ENCODE measurements at regions not wholly inside any gene's neighbourhood (a gene's known extent, or its start where the extent isn't known, plus 50 kb on each side); places are given as distances from the start of the nearest gene placed in this dataset.
"Not testable (repeated sequence)": the region's sequence is repeated elsewhere in the genome, so short reads cannot be mapped to it uniquely, and the experiment has no call there.

GRCh38 chr19:30066781-30067759 lies 125.0 kb downstream of the URI1 start:
- DNase-seq, result no peak

DNA sequence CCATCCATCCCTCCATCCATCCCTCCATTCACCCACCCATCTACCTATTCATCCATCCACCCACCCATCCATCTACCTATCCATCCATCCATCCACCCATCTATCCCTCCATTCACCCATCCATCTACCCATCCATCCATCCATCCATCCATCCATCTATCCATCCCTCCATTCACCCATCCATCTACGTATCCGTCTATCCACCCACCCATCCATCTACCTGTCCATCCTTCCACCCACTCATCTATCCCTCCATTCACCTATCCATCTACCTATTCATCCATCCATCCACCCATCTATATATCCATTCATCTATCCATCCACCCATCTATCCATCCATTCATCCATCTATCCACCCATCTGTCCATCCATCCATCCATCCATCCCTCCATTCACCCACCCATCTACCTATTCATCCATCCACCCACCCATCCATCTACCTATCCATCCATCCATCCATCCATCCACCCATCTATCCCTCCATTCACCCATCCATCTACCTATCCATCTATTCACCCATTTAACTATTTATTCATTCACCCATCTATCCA lies 126.0 kb downstream of the URI1 start:
- DNase-seq, result not testable (repeated sequence)

GRCh38 chr19:30068528-30069395 lies 126.7 kb downstream of the URI1 start:
- no peak for DNase-seq

DNA sequence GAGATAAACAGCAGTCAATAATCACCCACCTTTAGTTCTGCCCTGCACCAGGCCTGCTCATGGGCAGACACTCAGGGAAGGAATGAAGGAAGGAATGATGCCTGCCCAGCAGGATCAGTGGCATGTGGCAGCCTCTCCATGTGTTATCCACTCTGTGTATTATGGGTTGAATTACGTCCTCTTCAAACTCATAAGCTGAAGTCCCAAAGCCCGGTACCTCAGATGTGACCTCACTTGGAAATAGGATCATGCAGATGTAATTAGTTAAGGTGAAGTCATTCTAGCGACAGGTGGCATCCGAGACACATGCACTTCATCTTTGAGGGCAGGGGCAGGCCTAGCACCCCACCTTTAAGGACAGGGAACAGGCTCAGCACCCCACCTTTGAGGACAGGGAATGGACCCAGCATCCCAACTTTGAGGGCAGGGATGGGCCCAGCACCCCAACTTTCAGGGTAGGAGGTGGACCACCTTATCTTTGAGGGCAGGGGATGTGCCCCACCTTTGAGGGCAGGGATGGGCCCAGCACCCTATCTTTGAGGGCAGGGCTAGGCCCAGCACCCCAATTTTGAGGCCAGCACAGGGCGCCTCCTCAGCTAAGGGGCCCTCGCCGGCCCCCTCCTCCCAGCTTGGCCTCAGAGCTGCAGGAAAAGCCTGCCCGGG lies 127.6 kb downstream of the URI1 start:
- no peak for DNase-seq

DNA sequence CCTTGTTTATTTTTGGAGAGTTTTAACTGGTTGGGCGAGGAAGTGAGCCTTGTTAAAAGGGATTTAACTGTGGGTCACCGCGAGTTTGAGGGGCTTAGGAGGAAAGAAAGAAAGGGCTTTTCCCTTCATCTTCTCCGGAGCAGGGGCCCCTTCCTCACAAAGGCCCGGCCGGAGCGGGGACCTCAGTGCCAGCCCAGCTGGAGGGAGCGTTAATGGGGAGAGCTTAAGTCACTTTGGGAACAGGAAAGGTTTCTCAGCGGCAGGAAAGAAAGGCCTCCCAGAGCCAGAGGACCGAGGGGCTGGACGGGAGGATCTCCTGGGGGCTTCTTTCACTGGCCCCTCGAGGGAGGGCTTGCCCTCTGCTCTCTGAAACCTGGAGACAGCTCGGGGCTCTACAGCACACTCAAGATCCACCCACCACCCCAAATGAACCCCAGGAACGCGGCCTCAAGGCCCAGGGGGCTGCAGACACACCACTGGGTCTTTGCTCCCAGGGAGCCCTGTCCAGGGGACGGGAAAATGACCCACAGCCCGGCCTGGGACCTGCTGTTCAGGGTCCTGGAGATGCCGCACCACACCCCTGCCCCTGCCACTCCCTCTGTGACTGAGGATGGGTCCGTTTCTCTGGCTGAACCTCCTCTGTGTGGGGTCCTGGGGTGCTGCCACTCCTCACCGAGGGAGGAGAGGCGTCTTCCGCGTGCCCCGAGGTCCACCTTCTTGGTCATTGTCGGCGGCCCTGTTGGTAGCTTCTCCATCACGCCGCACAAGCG lies 128.3 kb downstream of the URI1 start:
- DNase-seq, result no peak

GRCh38 chr19:30070968-30071632 lies 129.1 kb downstream of the URI1 start:
- DNase-seq, result no peak

- DNase-seq, result no peak
Measured at GRCh38 chr19:30071871-30072270, 129.8 kb downstream of the URI1 start.

GRCh38 chr19:30073152-30074000 lies 131.3 kb downstream of the URI1 start:
- no peak for DNase-seq

DNA sequence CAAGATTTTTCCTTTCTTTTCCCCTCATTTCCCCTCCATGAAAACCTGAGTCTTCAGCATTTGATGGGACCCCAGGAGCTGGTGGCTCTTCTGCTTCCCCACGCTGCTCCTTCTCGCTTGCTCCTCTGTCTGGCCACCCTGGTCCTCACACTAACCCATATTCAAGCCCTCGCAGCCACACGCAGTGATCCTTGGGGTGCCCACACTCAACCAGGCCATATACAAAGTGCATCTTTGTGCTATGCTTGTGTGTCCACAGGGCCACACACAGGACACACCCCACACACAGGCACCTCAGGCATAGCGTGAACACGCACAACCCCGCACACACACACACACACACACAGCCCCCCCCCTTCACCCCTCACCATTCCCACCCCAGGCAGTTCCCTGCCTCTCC lies 132.1 kb downstream of the URI1 start:
- no peak for DNase-seq

- DNase-seq, result no peak
Measured at GRCh38 chr19:30074741-30075715, 133.0 kb downstream of the URI1 start.

GRCh38 chr19:30076101-30076551 lies 134.1 kb downstream of the URI1 start:
- DNase-seq, result no peak

DNA sequence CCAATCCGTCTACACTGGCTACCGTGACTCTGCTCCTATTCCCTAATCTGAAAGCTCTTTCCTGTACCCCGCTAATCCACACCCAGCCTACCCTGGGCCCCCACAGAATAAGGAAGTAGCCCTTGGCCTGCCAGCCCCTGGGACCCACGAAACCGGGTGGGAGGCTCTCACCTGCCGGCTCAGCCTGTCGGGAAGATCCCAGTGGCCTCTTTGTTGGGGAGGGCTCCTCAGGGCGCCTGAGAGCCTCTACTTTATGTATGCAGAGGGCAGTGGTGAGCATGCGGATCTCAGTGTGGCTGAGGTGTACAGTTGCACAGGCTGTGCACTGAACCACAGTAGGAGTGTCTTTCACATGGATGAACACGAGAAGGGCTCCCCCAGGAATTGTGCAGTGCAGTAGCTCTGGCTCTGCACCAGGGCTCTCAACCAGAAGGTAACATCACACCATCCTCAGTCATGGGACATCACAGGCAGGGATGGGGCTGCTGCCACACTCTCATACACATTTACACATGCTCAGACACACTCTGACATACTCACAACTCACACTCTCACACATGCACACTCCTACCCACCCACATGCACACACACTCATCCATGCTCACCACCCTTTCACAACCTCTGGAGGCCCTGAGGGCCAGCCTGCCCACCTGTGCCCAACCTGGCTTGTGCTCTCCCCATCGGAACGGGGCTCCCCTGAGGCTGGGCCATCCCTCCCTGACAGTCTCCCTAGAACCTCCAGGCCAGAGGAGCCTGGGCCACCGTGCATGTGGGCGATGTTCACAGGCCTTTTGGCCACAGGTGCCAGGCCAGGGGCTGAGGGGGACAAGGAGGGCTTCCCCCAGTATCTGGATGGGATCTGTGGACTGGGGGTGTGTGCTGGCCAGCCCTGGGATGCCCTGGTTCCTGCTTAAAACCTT lies 135.0 kb downstream of the URI1 start:
- peak; percentile 9 for DNase-seq

DNA sequence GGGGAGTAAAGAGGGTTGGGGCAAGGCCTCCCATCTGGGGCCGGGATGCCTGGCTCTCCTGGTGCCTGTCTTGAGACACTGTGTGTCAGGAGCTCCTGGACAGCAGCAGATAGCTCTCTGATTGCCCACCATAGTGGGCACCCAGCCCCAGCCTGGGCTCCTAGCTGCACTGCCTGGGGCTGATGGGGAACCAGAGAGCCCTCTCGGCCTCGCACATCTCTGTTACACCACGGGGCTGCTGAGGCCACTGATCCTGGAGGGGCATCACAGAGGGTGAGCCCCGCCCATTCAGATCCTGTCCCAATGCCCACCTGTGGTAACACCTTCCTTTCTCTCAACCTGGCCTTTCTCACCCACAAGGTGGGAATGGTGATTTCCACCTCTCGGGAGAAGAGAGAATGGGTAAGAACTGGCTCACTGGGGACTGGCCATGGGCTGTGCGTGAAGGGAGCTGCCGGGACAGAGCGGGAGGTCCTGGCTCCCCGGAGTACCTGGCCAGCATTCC lies 135.9 kb downstream of the URI1 start:
- no peak for DNase-seq

DNA sequence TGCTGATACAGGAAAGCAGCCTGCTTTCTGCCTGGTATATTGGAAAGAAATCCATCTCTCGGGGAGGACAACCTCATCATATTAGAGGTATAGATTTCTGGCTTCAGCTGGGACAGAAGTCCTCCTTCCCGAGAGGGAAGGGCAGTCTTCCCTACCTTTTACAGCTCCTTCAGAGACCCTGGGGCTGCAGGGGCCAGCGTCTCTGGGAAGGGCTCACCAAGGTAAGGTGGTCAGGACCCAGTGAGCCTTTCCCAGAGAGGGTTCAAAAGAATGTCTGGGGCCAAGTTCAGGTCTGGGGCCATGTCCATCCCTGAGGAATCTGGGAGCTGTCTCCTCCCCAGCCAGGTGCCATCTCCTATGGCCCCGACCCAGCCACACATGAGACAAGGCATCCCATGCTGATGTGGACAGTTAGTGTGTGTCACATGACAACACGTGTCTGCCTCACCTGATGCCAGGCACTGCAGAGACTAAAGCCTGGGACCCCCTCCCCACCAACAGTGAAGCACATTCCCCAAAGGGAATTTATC lies 136.4 kb downstream of the URI1 start:
- DNase-seq, result no peak

DNA sequence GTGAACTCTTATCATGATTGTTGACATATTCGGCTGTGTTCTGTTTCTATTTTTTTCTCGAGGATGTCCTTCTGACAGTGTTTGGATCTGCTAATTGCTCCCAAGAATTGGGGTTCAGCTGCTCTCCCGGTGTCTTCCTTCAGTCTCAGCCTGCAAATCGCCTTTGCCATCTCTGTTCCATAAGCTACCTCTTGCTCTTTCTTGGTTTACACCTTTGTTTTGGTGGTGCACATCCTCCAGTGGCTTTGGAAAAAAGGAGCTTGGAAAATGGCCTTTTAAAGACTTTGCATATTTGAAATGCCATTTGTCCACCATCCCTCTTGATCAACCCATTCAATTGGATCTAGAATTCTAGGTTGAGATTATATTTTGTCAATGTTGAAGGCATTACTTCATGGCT lies 137.2 kb downstream of the URI1 start:
- DNase-seq, result no peak

- no peak for DNase-seq
Measured at GRCh38 chr19:30082168-30082567, 140.1 kb downstream of the URI1 start.

GRCh38 chr19:30082611-30083010 lies 140.6 kb downstream of the URI1 start:
- no peak for DNase-seq
